OCI-LY7 (cell line): ENCODE measurements at regions not wholly inside any gene's neighbourhood (a gene's known extent, or its start where the extent isn't known, plus 50 kb on each side); places are given as distances from the start of the nearest gene placed in this dataset.

Experiments used
- CTCF ChIP-seq: fragments of 200-600 bp; sonication (generic); conservative IDR thresholded peaks from 2 replicates; pipeline ENCODE4 v1.5.1; 2014; ENCODE audit warnings: mild to moderate bottlenecking, antibody characterized with exemption, low read length, moderate library complexity, mixed read lengths
- EZH2phosphoT487 ChIP-seq: fragments of 200-600 bp; sonication (generic); IDR thresholded peaks from 2 replicates; pipeline ENCODE4 v1.6.1; 2018; ENCODE audit warnings: low read depth, borderline replicate concordance, mild to moderate bottlenecking, mixed run types, antibody characterized with exemption, low read length, moderate library complexity, mixed read lengths

GRCh38 chr6:121694389-121694788, 258.9 kb downstream of the GJA1 start:
- no peak for TF ChIP-seq CTCF
- no peak for TF ChIP-seq EZH2phosphoT487
